ENCODE measurements at regions not wholly inside any gene's neighbourhood (a gene's known extent, or its start where the extent isn't known, plus 50 kb on each side); places are given as distances from the start of the nearest gene placed in this dataset.

DNA sequence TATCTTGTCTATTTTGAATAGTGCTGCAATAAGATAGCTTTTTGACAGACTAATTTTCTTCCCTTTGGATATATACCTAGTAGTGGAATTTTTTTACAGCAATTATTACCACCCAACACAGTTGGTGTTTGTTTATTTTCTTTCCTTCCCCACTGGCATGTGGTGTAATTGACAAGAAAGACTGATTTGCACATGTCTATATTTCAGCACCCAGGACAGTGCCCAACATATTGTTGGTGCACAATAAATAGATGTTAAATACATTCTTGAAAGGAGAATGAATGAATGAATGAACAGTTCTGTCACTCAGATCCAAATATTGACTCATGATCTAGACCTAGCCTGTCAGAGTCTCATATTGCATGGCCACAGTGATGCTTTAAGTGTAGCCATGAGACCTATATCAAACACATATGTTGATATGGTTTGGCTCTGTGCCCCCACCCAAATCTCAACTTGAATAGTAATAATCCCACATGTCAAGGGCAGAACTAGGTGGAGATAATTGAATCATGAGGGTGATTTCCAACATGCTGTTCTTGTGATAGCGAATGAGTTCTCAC lies 538.2 kb downstream of the NYAP2 start:
- no peak for DNase-seq (ENCODE audit: low spot score)

DNA sequence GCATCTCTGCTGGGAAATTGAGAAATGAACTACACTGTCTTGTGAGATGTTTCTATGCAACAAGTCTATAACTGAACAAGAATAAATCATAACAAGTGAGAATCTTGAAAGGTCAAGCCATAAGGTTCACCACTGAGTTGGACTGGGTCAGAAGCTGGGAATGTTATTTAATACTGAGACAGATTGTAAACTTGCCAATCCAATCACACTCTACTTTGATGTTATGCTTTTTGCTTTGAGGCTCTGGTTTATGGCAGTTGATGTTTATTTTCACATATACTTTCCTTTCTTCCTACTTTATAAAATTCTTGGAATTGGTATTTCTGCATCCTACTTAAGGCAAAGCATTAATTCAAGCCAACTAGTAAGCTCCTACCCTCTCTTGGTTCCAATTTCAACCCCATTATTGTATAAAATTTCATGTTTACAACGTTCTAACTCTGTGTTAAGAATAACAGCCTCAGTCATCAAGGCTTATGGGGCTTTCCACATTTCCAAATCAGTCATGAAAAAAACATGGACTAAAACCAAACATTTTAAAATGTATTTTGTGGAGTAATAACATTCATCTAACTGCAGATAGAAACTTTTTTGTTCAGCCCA lies 533.4 kb downstream of the NYAP2 start:
- no peak for DNase-seq (ENCODE audit: low spot score)

DNA sequence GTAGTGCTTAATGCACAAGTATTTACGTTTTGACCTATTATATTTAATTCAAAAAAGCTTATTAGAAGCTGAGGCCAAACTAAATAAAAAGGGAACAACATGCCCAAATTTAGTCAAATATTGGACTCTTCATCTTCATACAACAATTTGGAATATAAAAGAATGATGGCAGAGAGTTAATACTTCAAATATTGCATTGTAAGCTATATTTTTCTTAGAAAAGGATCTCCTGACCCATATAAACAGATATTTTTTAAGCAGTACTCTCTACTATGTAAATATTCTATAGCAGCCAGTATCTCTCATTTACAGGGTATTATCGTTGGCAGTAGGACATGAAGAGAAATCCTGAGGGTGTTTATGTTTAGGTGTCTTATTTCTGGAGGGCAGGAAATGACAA lies 531.2 kb downstream of the NYAP2 start:
- no peak for DNase-seq (ENCODE audit: low spot score)

DNA sequence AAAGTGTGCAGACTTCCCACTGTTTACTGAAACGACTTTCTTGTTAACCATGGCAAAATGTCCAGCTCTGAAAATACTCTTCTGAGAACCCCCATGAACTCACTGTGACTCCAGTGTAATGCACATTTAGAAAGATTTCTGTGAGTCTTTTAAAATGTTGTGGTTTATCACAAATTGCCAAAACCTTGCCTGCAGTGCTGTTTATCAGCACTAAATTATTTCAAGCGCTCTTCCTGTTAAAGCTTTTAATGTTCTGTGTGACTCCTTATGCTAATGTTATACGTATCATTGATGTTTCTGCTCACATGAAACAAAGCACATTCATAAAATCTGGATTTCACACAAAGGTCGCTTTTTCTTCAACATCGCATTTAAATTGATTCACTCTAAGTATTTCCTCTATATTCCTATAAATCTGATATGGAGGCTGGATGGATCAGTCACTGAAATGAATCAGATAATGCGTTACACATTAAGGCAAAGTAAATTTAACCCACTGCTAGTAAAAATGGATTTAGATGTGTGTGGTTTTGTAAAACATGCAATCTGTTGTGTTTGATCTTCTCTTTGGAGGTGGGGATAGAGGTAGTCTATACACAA lies 521.2 kb downstream of the NYAP2 start:
- DNase-seq (ENCODE audit: low spot score): no peak

DNA sequence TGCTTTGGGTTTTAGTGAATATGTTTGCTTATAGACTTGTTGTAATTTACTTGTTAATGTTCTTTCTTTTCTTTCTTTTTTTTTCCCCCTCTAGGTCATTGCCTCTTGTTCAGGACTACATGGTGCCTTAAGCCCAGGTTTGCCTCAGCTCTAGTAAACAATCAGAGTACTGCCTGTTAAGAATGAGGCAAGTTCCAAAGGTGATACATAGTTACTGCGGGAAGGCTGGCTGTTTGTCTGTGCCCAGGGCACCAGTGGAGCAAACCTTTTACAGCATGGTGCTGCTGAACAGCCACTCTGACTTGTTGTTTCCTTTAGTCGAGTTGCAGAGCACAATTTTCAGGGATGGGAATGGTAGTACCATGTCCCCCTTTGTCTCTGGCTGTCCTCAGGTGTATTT lies 517.2 kb downstream of the NYAP2 start:
- no peak for DNase-seq (ENCODE audit: low spot score)

DNA sequence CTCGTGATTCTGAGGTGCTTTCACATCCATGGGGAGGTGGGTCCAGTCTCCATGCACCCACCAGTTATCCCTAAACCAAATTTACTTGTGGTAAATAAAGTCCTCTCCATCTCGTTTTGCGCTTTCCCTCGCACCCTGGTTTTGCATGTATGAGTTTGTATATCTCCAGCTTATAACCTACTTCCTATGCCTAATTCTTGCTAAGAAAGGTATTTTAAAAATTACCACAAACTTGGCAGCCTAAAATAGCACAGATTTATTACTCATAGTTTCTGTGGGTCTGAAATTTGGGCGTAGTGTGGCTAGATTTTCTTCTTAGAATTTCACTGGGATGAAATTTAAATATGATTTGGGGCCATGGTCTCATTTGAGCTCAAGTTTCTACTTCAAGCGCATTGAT lies 511.5 kb downstream of the NYAP2 start:
- no peak for DNase-seq (ENCODE audit: low spot score)

DNA sequence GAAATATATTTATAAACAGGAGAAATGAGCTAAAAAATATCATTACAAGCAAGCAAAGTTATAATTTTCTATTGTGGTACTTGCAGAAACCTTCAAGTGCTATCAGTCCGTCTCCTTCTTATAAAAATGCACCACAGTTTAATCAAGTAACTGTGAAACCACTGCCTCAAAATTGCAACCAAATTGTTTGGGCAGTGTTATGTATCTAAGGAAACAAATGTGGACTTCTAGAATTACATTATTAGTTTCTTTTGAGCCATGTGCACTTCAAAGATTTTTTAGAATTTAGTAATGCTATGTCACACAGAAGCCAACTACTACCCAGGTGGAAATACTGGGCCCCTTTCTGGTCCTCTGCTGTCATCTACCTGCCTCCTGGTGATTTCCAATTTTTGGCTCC lies 495.6 kb downstream of the NYAP2 start:
- no peak for DNase-seq (ENCODE audit: low spot score)

DNA sequence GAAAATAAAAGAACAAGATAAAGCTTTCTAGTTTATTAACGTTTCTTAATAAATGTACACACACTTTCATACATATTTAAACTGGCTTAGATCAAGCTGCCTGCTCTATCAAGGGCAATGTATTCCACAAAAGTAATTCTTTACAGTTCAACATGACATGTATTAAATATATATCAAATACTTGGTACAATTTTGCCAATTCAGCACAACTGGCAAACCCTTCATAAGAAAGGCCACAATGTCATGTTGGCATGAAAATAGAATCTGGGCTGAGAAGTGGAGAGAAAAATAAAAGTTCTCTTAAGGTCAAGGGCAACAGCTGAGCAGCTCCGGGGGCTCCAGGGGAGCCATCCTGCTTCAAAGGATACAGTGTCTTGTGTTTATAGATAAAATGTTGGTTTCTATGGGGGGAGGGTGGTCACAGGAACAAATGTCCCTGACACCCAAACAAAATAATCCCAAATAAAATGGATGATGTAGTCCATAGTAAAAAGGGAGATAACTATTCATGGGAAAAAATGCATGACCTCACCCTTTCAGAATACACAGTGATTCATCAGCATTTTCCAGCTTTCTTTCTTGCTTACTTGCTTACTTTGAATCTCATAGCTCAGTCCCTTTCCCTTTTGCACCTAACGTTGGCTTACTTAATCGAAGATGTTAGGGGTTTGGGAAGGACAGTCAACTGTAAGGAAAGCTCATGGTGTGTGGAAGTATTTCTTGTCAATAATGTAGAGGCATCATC lies 494.9 kb downstream of the NYAP2 start:
- DNase-seq (ENCODE audit: low spot score): no peak

DNA sequence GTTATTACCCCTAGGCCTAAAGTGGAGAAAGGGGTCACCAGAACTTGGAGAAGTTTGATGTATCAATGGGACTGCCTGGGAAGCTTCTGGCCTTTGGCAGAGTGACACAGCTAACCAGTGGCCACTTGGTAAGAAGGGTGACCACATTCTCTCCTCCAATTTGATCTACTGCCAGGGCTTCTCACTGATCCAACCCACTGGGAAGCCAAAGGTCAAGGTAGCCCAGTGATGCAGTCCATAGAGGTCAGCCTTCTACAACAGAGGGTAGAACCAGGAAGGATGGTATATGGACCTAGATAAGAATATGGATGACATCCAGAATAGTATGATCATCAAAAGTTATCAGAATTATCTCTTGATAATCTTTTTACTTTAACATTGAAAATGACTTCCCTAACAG lies 493.6 kb downstream of the NYAP2 start:
- DNase-seq (ENCODE audit: low spot score): no peak

DNA sequence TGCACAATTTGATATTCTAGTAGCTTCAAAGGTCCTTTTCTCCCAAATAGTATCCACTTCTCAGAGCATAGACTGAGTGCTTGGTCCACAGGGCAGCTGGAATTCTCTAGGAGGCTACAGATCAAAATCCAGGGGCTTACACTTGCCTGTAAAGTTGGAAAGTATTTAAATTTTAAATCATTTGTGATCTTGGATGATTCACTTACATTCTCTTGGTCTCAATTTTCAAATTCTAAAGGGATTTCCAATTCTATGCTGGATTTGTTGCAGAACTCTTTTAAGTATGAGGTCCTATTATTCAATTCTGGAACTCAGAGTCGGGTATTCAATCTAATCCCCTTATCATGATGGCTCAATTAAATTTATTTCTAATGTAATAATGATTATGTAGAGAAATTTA lies 492.3 kb downstream of the NYAP2 start:
- DNase-seq (ENCODE audit: low spot score): no peak

DNA sequence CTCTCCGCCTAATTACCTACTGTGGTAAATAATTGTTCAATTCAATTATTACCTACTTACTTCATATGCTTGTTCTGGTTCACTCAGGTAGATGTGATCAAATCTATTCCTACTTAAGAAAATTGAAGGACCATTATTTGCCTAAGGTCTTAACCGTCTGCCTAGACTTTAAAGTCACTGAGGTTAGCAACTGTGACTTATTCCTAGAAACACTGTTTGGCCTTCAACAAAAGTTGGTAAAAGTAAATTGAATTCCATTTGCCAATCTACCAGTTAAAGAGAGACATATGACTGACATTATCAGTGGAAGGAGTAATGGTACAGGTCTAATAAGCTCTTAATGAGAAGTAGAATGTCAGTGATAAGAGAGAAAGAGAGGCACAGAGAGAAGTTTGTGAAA lies 491.5 kb downstream of the NYAP2 start:
- DNase-seq (ENCODE audit: low spot score): no peak

DNA sequence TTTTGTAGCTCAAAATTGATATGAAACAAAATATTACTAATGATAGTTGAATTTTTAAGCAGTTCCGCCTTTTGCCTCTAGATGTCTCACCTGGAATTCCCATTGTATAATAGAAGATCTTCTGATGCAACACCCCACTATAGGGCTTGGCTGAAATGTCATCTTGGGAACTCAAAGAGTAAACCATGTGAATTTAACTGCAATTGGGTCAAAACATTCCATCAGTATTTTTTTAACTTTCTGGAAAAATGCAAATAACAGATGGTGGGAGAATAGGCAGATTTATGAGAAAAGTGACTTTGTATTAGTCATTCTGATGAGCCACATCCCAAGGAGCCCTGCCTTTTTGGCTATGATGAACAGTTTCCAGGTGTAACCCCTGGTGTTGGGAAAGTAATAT lies 489.9 kb downstream of the NYAP2 start:
- DNase-seq (ENCODE audit: low spot score): no peak

DNA sequence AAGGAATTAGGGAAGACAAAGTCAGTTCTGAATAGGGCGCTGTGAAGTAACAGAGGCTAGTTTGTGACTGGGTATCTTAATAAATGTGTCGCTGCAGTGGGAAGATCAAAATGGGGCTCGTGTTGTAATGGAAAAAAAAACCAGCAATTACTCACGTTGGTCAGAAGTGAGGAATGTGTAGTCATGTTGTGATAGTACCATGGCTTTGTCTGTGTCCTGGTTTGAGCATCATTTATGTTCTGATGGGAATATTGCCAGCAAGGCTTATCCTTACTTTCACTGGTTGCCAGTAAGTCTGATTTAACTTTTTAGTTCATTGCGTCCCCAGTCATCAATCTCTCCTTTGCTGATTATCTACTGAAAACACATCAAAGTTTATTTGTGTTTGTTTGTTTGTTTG lies 467.6 kb downstream of the NYAP2 start:
- no peak for DNase-seq (ENCODE audit: low spot score)

DNA sequence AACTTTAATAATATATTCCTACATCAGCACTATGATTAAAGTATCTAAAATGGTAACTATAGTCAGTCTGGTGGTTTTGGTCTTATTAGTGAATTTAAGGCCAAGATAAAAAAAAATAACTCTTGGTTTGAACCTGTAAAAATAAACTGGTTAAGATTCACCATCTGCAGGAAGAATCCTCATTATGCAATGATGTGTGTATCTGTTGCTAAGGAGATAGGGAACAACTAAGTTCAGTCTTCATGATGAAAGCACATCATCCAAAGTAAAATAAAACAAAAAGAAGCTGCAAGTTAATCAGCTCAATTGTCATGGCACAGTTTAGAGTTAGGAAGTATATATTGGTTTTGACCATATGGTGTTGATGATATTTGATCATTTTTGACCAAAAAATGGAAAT lies 466.0 kb downstream of the NYAP2 start:
- no peak for DNase-seq (ENCODE audit: low spot score)

DNA sequence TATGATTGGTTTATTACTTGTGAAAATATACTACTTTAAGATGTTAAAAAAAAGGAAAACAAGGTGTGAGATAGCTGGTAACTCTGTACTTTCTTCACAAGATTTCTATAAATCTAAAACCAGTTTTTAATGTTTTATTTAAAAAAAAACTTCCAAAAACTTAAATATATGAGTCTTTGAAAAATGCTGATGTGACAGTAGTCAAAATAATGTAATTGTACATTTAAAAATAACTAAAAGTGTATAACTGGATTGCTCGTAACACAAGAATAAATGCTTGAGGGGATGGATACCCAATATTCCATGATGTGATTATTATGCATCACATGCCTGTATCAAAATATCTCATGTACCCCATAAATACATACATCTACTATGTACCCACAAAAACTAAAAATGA lies 464.9 kb downstream of the NYAP2 start:
- DNase-seq (ENCODE audit: low spot score): no peak

DNA sequence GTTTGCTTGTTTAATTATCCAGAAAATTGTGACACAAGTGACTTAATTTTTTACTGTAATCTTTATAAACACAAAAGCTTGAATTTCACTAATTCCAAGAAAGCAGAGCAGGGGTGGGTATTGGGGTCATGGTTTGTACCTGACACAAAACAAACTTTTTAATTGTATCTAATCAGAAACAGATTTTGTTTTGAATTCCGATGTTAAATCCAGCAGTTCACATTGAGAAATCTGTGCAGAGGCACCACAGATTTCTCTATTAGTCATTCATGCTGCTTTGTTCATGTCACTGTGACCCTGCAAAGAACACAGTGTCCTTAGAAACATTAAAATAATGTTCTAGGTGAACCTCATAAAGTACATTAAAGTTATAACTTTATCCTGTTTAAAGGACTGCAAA lies 443.4 kb downstream of the NYAP2 start:
- no peak for DNase-seq (ENCODE audit: low spot score)

DNA sequence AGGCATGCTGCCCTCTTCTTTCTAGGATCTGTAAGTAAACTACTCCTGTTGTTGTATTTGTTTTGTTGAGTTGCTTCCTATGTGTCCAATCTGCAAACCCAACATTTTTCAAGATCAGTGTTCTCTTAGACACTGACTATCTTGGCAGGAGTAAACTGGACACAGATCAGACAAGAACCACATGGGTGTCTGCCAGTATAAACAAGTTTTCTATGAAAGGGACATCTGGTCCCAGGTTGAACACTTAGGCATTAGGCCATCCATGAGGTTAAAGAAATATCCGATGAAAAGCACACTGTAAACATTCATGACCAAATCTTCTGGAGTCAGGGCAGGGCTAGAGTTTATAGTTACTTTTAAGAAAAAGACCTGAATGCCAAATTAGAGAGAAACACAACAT lies 441.8 kb downstream of the NYAP2 start:
- DNase-seq (ENCODE audit: low spot score): no peak

DNA sequence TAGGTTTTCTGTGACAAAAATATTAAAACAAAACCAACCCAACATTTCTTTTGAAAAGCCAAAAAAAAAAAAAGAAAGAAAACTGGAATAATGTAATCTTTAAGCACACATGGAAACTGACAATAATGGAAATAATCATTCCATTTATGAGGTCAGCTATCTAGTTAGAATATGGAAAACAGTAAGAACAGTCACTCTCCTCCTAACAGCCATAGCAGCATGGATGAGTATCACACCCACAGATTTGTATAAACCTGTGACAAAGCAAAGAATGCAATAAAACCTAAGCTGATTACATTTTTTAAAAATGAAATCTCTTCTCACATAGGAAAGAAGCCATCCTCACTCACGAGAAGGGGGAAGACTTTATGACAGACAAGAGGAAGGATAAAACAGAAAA lies 437.8 kb downstream of the NYAP2 start:
- no peak for DNase-seq (ENCODE audit: low spot score)

DNA sequence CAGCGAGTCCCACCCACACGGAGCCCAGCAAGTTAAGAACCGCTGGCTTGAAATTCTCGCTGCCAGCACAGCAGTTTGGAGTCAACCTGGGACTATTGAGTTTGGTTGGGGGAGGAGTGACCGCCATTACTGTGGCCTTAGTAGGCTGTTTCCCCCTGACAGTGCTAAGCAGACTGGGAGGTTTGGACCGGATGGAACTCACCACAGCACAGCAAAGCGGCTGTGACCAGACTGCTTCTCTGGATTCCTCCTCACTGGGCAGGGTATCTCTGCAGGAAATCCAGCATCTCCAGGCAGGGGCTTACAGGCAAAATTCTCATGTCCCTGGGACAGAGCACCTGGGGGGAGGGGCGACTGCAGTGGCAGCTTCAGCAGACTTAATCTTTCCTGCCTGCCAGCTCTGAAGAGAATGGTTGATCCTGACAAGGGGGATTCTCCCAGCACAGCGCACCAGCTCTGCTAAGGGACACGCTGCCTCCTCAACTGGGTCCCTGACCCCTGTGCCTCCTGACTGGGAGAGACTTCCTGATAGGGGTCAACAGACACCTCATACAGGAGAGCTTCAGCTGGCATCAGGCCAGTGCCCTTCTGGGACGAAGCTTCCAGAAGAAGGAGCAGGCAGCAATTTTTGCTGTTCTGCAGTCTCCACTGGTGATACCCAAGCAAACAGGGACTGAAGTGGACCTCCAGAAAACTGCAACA lies 425.4 kb downstream of the NYAP2 start:
- peak; percentile 63 for DNase-seq (ENCODE audit: low spot score)

DNA sequence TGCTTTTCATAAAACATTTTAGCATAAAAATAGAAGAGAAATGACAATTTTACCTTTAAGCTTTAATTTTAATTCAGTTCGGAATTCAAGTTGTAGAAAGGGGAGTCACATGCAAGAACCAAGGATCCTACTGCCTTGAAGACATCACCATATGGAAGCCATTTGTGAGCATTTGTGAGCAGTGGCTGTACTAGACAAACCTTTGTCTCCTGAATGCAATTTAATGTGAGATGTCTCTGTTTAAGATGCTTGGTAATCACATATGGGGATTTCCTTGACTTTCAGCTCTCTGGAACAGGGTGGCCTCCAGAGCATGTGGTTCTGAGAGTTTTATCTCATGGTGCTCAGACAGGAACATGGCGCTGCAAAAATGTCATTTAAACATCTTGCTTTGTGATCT lies 421.8 kb downstream of the NYAP2 start:
- DNase-seq (ENCODE audit: low spot score): no peak

DNA sequence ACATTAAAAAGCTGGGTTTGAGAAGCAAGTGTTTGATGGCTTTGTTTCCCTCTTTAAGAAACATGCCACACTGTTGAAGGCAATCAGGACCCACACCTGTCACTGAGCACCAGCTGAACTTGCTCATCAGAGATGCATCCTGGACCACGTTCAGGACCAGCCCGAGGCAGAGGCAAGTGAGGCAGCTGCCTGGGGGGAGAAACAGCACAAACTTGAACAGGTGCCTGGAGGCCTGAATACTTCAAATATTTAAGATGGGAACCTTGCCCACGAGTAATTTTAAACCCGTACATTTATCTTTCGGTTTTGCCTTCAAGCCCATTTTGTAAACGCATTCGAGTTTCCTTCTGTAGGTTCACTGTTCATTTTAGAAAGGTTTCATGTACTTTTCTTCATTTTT lies 421.3 kb downstream of the NYAP2 start:
- DNase-seq (ENCODE audit: low spot score): no peak

DNA sequence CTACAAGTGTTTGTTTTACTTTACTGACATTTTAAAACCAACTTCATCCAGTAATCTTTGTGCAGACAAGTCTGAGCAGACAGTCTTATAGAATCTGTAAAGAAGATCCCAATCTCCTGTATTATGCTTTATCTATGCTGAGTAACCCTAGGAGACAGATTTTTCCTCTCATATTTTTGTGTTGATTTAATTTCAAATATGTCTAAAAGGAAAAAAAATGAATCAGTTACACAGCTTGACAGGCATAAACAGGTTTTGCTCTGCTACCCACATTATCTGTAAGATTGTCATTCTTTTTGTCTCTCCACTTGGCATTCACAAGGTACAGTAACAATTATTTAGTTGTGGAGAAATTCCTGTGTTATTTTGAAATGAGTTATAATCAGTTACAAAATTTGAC lies 415.0 kb downstream of the NYAP2 start:
- DNase-seq (ENCODE audit: low spot score): no peak

DNA sequence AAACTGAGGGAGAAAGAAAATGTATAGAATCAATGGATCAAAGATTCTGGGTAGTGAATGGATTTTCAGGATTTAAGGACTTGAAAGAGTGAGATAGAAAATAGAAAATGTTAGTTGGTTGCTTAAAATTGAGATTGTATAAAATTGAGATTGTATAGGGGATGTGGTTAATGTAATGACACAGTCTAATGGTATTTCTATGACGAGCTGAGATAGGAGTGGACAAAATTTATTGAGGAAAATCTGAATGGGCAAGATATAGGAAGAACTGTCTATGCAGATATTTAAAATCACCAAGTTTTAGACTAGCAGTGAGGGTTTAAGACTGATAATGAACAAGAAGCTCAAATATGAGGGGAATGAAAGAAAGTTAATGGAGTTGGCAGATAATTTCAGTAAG lies 406.6 kb downstream of the NYAP2 start:
- no peak for DNase-seq (ENCODE audit: low spot score)

Measured in ecto neural progenitor cell (in vitro differentiated cells).